Superior temporal gyrus (tissue), 1 donor: ENCODE measurements at regions not wholly inside any gene's neighbourhood (a gene's known extent, or its start where the extent isn't known, plus 50 kb on each side); places are given as distances from the start of the nearest gene placed in this dataset.
"Not testable (repeated sequence)": the region's sequence is repeated elsewhere in the genome, so short reads cannot be mapped to it uniquely, and the experiment has no call there.

Source experiments
- DNase-seq: peaks from one replicate; pipeline ENCODE4 v3.0.0-alpha.2; 2016; ENCODE audit errors: extremely low spot score

DNA sequence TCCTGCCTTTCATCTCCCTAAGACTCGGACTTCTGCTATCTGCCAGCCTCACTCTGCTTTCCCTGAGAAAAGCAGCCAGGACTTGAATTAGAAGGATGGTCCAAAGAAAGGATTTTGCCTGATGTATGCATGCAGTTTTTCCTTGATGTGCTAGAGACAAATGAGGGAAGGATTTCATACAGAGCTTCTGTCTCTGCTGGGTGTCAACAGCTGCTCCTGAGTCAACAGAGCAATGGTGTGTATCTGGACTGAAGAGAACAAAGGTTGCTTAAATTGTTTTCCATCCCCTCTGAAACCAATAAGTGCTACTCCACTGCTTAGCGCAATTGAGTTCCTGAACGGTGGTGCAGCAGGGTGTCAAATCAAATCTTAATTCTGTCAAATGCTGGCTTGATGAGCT lies 680.6 kb upstream of the C16orf82 start:
- no peak for DNase-seq

DNA sequence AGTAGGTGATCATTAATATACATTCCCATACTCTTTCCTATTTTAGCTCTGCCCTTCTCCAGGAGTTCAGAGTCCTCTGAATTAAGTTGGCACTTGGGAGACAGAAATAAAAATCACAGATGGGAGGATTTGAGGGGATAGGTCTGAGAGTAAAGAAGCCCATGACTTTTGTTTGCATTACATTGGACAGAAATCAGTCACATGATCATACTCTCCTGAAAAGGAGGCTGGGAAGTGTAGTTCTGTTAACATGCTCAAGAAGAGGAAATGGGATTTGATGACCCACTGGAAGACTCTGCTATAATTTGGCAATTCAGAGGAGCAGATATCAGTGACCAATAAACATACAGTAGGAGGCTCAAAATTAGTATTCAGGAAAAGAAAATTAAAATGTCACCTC lies 674.9 kb upstream of the C16orf82 start:
- no peak for DNase-seq

DNA sequence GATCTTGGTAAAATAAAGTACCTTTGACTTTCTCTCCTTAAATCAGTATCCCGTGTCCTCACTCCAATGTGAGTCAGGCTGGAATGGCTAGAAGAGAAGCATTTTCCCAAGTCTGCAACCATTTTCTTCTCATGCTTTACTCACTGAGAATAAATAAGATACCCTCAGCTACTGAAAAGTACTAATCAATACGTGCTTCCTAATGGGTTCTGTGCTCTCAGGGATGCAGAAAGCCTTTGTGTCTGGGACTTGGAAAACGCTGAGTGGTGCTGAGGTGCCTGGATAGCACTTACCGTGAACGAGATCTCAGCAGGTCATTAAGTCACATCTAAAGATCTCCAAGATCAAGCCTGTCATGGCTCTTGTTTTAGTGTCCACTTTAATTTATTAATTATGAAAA lies 672.3 kb upstream of the C16orf82 start:
- no peak for DNase-seq

DNA sequence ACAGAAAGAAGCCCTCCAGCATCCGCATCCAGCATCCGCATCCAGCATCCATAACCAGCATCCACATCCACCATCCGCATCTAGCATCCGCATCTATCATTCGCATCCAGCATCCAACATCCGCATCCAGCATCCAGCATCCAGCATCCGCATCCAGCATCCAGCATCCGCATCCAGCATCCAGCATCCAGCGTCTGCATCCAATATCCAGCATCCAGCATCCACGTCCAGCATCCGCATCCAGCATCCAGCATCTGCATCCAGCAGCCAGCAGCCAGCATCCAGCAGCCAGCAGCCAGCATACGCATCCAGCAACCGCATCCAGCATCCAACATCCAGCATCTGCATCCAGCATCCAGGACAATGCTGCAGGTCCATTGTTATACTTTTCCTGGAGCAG lies 671.0 kb upstream of the C16orf82 start:
- no peak for DNase-seq

DNA sequence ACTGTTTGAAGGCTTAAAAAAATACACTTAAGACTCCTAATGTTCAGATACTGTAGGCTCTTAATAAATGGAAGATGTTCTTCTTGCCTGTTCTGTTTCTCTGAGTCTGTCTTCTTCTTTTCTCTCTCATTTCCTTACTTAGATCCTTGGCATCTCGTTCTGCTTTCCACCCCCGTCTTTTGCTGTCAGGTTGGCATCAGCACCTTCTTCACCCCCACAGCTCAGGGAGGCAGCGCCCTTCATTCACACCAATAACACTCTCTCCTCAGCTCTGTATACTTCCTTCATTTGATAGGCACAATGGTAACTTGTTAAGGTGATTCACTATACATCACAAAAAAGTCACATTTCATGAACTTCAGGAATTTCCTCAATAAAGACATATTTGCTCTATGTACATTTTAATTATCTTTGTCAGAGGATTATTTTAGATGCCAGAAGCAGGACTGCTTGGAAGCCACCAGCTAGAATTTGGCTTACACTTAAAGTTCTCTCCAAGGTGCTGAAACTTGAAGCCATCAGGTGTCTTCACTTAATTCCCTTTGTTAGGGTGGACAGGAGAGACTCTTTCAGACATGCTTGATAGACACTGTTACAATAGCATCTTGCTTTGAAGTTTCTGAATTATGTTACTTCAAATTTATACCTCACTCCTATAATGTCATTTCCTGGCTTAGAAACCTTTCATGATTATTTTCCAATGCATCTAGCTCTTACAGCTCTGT lies 670.1 kb upstream of the C16orf82 start:
- DNase-seq = peak; percentile 28

DNA sequence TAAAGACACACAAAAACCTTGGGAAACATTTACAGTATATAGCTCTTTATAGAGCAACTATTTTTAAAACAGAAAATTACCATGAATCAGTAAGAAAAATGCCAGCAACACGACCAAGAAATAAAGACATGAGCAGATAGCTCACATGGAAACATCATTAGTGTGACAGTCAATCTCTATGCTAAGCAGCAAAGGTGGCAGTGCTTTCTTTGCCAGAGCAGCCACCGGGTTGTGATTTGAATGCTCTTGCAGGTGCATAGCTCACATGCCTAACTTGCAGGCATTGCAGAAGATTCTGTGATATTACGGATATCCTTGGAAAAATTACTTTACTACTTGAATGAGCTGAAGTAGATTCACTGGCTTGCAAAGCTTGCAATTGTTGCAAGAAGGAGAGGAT lies 652.9 kb upstream of the C16orf82 start:
- DNase-seq = no peak

DNA sequence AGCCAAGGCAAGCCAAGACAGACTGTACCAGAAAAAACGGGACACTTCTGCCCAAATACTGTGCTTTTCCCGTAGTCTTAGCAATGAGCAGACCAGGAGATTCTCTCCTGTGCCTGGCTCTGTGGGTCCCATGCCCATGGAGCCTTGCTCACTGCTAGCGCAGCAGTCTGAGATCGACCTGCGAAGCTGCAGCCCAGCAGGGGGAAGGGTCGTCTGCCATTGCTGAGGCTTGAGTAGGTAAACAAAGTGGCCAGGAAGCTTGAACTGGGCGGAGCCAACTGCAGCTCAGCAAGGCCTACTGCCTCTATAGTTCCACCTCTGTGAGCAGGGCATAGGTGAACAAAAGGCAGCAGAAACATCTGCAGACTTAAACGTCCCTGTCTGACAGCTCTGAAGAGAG lies 647.3 kb upstream of the C16orf82 start:
- not testable (repeated sequence) for DNase-seq

DNA sequence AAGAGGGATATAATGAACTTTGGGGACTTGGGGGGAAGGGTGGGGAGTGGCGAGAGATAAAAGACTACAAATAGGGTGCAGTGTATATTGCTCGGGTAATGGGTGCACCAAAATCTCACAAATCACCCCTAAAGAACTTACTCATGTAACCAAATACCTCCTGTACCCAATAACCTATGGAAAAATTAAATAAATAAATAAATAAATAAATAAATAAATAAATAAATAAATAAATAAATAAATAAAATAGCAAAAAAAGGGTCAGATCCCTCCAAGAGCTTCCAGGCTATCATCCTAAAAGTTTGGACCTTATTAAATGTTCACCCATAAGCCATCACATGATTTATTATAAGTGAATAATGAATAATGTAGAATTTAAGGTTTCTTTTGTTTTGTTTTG lies 636.1 kb upstream of the C16orf82 start:
- no peak for DNase-seq

DNA sequence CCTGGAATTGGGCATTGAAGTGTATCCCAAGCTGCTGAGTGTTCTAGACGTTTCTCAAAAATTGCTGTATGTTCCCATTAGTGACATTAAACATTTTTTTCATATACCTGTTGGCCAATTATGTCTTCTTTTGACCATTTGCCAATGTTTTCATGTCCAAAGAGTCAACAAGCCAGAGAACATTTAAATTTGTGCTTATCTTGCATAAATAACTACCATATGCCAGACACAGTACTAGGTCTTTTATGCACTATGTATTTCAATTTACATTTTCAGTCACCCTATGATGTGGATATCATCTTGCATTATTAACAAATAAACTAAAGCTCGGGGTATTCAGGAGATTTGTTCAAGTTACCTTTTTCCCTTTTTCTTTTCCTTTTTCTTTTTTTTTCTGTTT lies 632.9 kb upstream of the C16orf82 start:
- no peak for DNase-seq

DNA sequence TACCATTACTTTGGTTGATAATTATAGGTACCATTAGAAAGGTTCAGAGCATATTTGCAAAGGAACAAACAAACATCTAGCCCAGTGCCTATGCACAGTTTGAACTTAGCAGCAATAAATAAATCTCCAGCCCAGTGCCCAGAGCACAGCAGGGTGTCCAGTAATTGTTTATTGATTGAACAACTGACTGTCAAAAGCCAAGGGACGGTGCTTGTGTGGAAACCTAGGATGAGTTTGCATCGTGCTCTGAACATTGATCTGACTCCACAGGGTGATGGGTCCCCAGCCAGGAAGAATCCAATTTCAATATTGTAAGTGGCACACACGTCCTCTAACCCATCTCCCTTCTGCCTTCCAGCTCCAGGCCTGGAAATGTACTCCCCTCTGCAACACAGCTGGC lies 625.5 kb upstream of the C16orf82 start:
- no peak for DNase-seq

DNA sequence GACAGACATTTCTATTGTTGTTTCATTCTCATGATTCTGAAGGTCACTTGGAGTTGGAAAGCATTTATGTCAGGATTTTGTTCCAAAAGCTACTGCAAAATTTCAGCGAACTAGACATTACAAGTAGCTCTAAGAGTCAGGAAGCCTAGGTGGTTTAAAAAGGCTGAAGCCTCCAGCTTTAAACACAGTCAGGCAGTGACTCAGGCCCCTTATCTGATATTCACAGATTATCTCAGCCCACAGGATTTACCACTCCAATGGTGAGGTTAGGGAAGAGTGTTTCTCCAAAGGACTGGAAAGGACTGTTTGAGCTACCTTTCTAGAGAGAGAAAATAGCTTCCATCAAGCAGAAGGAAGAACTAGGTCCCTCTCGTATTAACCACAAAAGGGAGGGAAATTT lies 624.4 kb upstream of the C16orf82 start:
- DNase-seq = no peak

DNA sequence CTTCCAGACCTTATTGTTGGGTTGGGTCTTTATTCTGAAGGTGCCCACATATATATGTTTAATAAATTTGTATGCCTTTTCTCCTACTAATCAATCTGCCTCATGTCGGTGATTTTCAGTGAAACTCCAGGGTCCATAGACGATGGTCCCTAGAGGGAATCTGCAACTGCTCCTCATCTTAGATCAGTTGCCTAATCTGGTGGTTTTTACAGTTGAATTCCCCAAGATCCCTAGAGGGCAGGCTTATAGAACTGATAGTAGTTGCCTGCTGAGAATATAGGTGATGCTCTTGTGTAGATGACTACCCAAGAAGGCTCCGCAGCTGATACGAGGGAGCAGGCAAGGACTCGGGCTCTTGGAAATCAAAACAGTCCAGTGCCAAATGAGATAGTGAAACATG lies 619.2 kb upstream of the C16orf82 start:
- no peak for DNase-seq

DNA sequence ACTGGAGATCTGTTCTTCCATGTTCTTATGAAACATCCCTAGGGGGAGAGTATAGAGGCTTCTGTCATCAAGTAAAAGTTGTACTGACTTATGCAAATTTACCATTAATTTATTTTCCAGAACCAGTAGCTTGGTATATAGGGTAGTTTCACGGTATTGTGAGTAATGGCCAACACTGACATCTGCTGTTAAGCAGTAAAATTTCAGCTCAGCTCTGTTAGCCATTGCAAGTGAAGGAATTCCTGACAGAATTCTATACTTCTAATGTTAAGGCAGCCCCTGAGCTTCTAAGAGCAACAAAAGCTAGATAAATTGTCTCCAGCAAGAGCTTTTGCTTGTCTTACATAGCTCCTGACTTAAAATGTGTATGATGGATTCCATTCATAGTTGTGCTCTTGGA lies 613.5 kb upstream of the C16orf82 start:
- DNase-seq = no peak

DNA sequence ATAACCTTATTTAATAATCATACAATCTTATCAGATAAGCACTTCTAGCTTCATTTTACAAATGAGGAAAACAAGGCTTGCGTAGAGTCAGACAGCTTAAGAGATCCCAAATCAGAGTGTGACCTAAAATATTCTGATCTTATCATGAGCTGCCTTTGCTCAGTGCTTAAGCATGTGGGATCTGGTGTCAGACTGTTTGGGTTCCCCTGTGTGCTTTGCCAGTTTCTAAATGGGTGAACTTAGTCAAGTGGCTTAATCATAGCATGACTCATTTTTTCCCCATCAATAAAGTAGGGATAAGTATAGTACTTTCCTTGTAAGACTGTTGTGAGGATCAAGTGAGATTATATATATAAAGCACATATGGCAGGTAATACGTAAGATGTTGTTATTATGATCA lies 612.6 kb upstream of the C16orf82 start:
- DNase-seq = no peak

DNA sequence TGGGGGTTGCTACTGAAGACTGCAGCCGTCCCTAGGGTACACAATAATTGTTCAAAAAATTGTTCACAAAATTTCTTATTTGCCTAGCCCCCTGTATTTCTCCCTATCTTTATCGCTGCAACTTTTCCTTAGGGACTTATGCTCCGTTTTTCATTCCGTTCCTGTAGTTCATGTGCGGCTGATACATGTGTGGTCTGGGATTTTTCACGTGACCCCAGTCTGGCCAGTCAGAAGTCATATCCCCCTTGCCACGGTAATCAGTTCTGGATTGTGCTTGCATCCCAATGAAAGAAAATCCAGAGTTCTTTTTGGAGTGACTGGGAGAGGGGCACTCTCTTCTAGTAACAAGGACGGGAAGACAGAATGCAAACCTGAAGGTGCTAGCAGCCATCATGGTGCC lies 610.7 kb upstream of the C16orf82 start:
- DNase-seq = no peak

DNA sequence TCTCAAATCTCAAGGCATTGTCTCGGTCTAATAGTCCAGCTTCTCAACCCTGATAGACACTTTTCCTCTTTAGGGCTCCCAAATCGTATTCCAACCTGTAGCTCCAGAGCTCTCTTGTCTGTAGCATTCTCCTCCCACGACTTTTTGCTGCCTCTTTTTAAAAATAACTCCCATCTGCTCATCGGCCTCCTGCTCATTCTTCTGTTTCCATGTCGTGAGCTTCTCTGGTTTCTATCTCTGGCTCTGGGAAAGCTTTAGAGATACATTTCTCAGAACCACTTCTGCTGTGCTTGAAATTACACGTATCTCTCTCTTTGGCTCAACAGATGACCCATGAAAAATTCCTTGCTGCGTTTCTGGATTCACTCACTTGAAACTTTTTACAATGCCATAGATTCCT lies 609.6 kb upstream of the C16orf82 start:
- peak; percentile 60 for DNase-seq

DNA sequence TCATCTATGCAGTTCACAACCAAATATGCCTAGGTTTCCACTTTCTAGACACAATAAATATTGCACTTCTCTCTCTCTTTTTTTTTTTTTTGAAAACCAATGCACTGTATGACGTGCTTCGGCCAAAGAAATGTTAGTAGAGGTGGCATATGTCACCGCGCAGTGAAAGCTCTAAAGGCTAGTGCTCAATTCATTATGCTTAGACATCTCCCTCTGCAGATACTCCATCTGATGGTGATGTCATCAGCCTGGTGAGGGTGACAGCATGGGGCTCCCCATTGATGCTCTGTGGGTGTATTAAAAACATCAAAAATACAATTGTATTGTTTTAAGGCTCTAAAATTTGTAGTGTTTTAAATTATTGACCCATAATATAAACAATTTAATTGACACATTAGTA lies 608.8 kb upstream of the C16orf82 start:
- DNase-seq = no peak

DNA sequence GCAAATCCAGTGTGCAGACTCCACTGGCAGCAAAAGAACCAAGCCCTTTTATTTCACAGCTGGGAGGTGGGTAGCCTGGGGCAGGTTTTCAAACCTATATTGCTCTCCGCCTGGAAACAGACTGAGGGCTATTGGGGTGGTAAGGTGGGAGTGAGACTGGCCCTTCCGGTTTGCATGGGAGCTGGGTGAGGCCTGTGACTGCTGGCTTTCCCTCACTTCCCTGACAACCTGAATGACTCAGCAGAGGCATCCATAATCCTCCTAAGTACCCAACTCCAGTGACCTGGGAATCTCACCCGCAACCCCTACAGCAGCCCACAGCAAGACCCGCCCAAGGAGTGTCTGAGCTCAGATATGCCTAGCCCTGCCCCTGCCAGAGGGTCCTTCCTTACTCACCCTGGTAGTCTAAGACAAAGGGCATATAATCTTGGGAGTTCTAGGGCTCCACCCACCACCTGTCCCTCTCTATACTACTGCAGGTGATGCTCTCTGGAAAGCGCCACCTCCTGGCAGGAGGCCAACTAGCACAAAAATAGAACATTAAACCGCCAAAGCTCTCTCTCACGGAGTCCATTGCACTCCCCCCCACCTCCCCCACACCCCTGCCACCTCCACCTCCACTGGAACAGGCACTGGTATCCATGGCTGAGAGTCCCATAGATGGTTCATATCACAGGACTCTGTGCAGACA lies 602.0 kb upstream of the C16orf82 start:
- no peak for DNase-seq

DNA sequence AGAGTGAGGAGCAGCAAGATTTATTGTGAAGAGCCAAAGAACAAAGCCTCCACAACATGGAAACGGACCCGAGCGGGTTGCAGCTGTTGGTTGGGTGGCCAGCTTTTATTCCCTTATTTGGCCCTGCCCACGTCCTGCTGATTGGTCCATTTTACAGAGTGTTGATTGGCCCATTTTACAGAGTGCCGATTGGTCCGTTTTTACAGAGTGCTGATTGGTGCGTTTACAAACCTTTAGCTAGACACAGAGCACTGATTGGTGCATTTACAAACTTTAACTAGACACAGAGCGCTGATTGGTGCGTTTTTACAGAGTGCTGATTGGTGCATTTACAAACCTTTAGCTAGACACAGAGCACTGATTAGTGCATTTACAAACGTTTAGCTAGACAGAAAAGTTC lies 592.3 kb upstream of the C16orf82 start:
- DNase-seq = not testable (repeated sequence)

DNA sequence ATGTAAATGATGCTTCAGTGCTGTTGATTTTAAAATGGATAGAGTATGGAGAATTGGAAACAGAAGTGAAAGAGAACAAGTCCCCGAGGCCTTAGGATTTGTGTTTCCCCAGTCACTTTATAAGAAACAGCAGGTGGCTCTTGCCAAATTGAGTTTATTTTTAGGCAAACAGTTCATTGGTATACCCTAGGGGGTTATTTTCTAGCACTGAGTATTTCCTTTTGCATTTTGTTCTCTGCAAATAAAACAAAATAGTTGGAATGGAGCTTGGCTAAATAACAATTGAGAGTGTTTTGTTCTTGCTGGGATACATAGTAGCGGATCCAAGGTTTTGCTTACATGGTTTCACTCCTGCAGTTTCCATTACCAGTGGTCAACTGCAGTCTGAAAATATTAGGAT lies 591.1 kb upstream of the C16orf82 start:
- DNase-seq = no peak

DNA sequence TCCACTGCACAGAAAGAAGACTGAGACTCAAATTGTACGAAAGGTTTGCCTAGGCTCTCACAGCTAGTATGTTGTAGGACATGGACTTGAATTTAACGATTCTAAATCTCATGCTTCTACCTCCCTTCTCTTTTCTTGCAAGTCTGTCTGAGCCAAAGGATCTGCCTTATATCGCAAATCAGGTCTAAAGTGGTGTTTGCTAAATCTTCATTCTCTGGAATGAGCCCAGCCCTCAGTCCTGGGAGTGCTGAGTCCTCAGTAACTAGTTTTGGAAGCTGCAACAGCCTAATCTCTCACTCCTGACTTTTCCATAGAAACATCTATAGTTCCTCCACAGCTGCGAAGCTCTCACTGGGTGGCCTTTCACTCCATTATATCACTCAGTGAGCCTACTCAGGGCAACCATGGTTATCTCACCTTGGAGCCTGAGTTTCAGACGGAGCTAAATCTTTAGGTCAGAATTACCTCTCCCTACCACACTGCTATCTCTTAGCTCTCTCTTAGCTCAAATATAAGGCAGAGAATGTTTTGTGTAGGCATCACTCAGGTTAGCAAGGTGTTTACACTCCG lies 575.5 kb upstream of the C16orf82 start:
- no peak for DNase-seq

DNA sequence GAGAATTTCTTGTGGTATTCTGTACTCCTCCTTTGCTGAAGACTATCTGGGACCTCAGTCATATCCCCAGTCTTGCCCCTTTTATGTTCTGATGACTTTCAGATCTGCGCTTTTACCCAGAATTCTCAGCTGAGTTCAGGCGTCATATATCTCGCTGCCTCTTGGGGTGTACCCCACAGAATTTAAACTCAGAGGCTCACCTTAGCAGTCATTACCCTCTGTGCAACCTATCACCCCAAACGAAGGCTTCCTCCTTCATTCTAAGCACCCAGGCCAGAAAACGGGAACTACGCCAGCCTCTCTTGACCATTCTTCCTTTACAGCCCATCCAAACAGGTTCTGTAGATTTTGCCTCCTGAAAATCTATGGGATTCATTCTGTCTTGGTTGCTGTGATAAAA lies 574.8 kb upstream of the C16orf82 start:
- DNase-seq = no peak

DNA sequence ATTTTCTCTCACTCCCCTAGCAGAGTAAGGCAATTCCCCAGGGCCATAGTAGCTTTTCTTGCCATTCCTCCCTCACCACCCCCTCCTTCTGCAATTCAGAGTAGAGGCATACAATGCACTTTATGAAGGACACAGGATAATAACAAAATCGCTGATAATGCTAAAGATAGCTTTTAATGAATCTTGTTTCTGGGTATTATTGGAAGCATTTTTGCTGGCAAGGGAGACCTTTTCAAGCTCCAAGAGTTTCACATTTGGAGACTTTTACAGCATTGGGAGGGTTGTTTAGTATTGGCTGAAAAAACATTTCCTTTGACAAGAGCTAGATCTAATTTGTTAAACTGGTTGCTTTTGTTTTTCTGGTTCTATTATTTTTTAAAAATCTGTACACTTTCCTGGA lies 573.0 kb upstream of the C16orf82 start:
- no peak for DNase-seq
